ENCODE measurements at regions not wholly inside any gene's neighbourhood (a gene's known extent, or its start where the extent isn't known, plus 50 kb on each side); places are given as distances from the start of the nearest gene placed in this dataset.

GRCh38 chr20:57773059-57773815 is 63.4 kb upstream of the PMEPA1 start:
- no peak for TF ChIP-seq EZH2 (IDR thresholded peaks at IDR 0.05; ENCODE audit: borderline replicate concordance, low read length)
- TF ChIP-seq CTCF (IDR thresholded peaks at IDR 0.05; ENCODE audit: low read length), result no peak

Data from OCI-LY1 (cell line).